ENCODE measurements at regions not wholly inside any gene's neighbourhood (a gene's known extent, or its start where the extent isn't known, plus 50 kb on each side); places are given as distances from the start of the nearest gene placed in this dataset.

GRCh38 chr2:182634386-182634785 is 81.7 kb upstream of the DNAJC10 start:
- no peak overlapping the region for H3K4me3 ChIP-seq
- DNase-seq (ENCODE audit: low spot score in 2 of 2) = no peak
- H3K4me1 ChIP-seq = no peaks in the 10 kb centered on the region
- TF ChIP-seq CTCF (IDR thresholded peaks at IDR 0.05) = no peak
- no peaks in the 10 kb centered on the region for H3K27me3 ChIP-seq
- intact Hi-C loops (cut with DNase I) = no loop called here
- H3K27ac ChIP-seq = no peak overlapping the region
- no peaks in the 10 kb centered on the region for H3K9me3 ChIP-seq
- H3K36me3 ChIP-seq = no peaks in the 10 kb centered on the region

GRCh38 chr2:182636699-182637098 is 79.4 kb upstream of the DNAJC10 start:
- Histone ChIP-seq H3K36me3 (no peaks in the 10 kb centered on the region), H3K4me1 (no peaks in the 10 kb centered on the region), H3K4me3 (no peak overlapping the region), H3K9me3 (no peaks in the 10 kb centered on the region), H3K27me3 (no peaks in the 10 kb centered on the region), H3K27ac (no peak overlapping the region)
- TF ChIP-seq CTCF (IDR thresholded peaks at IDR 0.05) = no peak
- DNase-seq (ENCODE audit: low spot score in 2 of 2) = no peak
- intact Hi-C loops (cut with DNase I) = no loop called here

GRCh38 chr2:182638667-182639066 is 77.4 kb upstream of the DNAJC10 start:
- no peaks in the 10 kb centered on the region for H3K27me3 ChIP-seq
- H3K9me3 ChIP-seq = no peaks in the 10 kb centered on the region
- no peak for TF ChIP-seq CTCF (IDR thresholded peaks at IDR 0.05)
- DNase-seq (ENCODE audit: low spot score in 2 of 2) = no peak
- intact Hi-C loops (cut with DNase I) = no loop called here
- no peaks in the 10 kb centered on the region for H3K36me3 ChIP-seq
- H3K4me3 ChIP-seq = no peak overlapping the region
- no peak overlapping the region for H3K27ac ChIP-seq
- no peaks in the 10 kb centered on the region for H3K4me1 ChIP-seq

GRCh38 chr2:182639971-182640370 is 76.1 kb upstream of the DNAJC10 start:
- no peaks in the 10 kb centered on the region for H3K27me3 ChIP-seq
- DNase-seq (ENCODE audit: low spot score in 2 of 2) = no peak
- no peaks in the 10 kb centered on the region for H3K4me1 ChIP-seq
- intact Hi-C loops (cut with DNase I) = no loop called here
- no peaks in the 10 kb centered on the region for H3K9me3 ChIP-seq
- H3K27ac ChIP-seq = no peak overlapping the region
- H3K36me3 ChIP-seq = no peaks in the 10 kb centered on the region
- H3K4me3 ChIP-seq = no peak overlapping the region
- no peak for TF ChIP-seq CTCF (IDR thresholded peaks at IDR 0.05)

- Histone ChIP-seq H3K4me3 (no peak overlapping the region), H3K36me3 (no peaks in the 10 kb centered on the region), H3K27me3 (no peaks in the 10 kb centered on the region), H3K27ac (no peak overlapping the region), H3K4me1 (no peaks in the 10 kb centered on the region), H3K9me3 (no peaks in the 10 kb centered on the region)
- intact Hi-C loops (cut with DNase I) = no loop called here
- no peak for TF ChIP-seq CTCF (IDR thresholded peaks at IDR 0.05)
- DNase-seq (ENCODE audit: low spot score in 2 of 2) = no peak
Observed at GRCh38 chr2:182642328-182642727, 73.7 kb upstream of the DNAJC10 start.

GRCh38 chr2:182646763-182647498 is 69.1 kb upstream of the DNAJC10 start:
- Histone ChIP-seq H3K27ac (no peak overlapping the region), H3K27me3 (no peaks in the 10 kb centered on the region), H3K4me3 (no peak overlapping the region), H3K4me1 (peaks cover 0 to 2% of the 10 kb centered on the region in 2 donors), H3K36me3 (no peaks in the 10 kb centered on the region), H3K9me3 (no peaks in the 10 kb centered on the region)
- no peak for DNase-seq (ENCODE audit: low spot score in 2 of 2)
- intact Hi-C loops (cut with DNase I) = no loop called here
- no peak for TF ChIP-seq CTCF (IDR thresholded peaks at IDR 0.05)

All from ascending aorta (tissue), 2 donors.